ENCODE measurements at regions not wholly inside any gene's neighbourhood (a gene's known extent, or its start where the extent isn't known, plus 50 kb on each side); places are given as distances from the start of the nearest gene placed in this dataset.

GRCh38 chr1:232328486-232329102, 301.3 kb downstream of the SIPA1L2 start:
- Histone ChIP-seq H3K27ac (ENCODE audit: low read depth, low read length) (no peak overlapping the region), H3K9ac (replicated peaks in 1 of 4; ENCODE audit: extremely low read depth in 1 of 4, low read depth in 3 of 4, low read length in 3 of 4) (no peak overlapping the region), H4K20me1 (replicated peaks in 1 of 2; ENCODE audit: control insufficient read depth in 1 of 2, insufficient read depth in 2 of 2, low read length in 2 of 2) (no peaks in the 10 kb centered on the region), H2BK12ac (ENCODE audit: low read depth, low read length) (no peak overlapping the region), H4K8ac (ENCODE audit: extremely low read depth, insufficient read depth, low read length) (no peak overlapping the region), H3K56ac (replicated peaks; ENCODE audit: insufficient read length, low read depth, low read length) (no peak overlapping the region), H3K36me3 (ENCODE audit: control insufficient read depth in 2 of 4, insufficient read depth in 4 of 4, low read length in 3 of 4) (no peaks in the 10 kb centered on the region), H4K5ac (ENCODE audit: insufficient read length, low read depth, low read length) (no peak overlapping the region), H2BK5ac (ENCODE audit: low read depth, low read length) (no peak overlapping the region), H3K4ac (replicated peaks; ENCODE audit: insufficient read length, low read depth, low read length) (no peak overlapping the region), H4K91ac (replicated peaks; ENCODE audit: insufficient read length, low read length) (no peak overlapping the region), H3K18ac (ENCODE audit: extremely low read depth, low read length) (no peak overlapping the region), H3K4me2 (ENCODE audit: insufficient read depth in 1 of 2, low read depth in 2 of 2, low read length in 2 of 2) (no peak overlapping the region), H3K23ac (ENCODE audit: insufficient read length) (no peak overlapping the region), H2BK15ac (ENCODE audit: low read length) (no peak overlapping the region), H2AFZ (ENCODE audit: low read length) (no peak overlapping the region), H3K79me1 (ENCODE audit: low read depth, low read length) (peaks cover 2% of the 10 kb centered on the region; the same call in 1 of the 2 replicates), H2BK20ac (ENCODE audit: low read length) (no peak overlapping the region), H3K23me2 (ENCODE audit: low read depth, low read length) (no peaks in the 10 kb centered on the region), H3K4me1 (replicated peaks in 1 of 4; ENCODE audit: control insufficient read depth in 3 of 4, insufficient read depth in 4 of 4, low read length in 3 of 4) (no peaks in the 10 kb centered on the region), H3K27me3 (replicated peaks in 1 of 4; ENCODE audit: control insufficient read depth in 3 of 4, extremely low read depth in 1 of 4, insufficient read depth in 3 of 4, low read length in 3 of 4) (no peaks in the 10 kb centered on the region; a peak in 1 of 7 replicates), H3K14ac (ENCODE audit: insufficient read length) (no peak overlapping the region), H3K4me3 (ENCODE audit: extremely low read depth in 1 of 4, insufficient read depth in 2 of 4, low read depth in 3 of 4, low read length in 4 of 4) (no peak overlapping the region), H2BK120ac (replicated peaks; ENCODE audit: low read depth, low read length) (no peak overlapping the region), H3K79me2 (ENCODE audit: control insufficient read depth in 1 of 2, insufficient read depth in 2 of 2, low read length in 2 of 2) (no peaks in the 10 kb centered on the region), H2AK5ac (ENCODE audit: low read depth, low read length) (no peak overlapping the region), H3K9me3 (ENCODE audit: insufficient read depth in 2 of 2, low read depth in 1 of 2, low read length in 1 of 2) (peaks cover 7 to 19% of the 10 kb centered on the region in 2 experiments; a peak in 3 of 4 replicates)
- FAIRE-seq (no peak), DNase-seq (ENCODE audit: low read depth in 1 of 2, low spot score in 2 of 2) (no peak)
- CTCF ChIA-PET (ENCODE audit: partially characterized antibody) = interaction anchor here (0.6 to 3.8 kb wide), 3 partner anchors 11 to 526 kb away, joined by 3 to 12 read pairs (median 3); no protein-coding TSS in a partner anchor
- 89% methylated on average over 4 of the region's 4 CpGs; no CpG with 5 or more reads in 1 of the 2 experiments for WGBS, 2 experiments (ENCODE audit: extremely low coverage in 1 of 2, insufficient coverage in 1 of 2, insufficient read length in 1 of 2, insufficient replicate concordance in 2 of 2, low coverage in 1 of 2, low lambda C conversion rate in 2 of 2, missing lambda C conversion rate in 1 of 2)
- TF ChIP-seq RAD21 (IDR thresholded peaks at IDR 0.05 in 1 of 2, conservative IDR thresholded peaks at IDR 0.05 in 1 of 2; ENCODE audit: low read depth in 2 of 2, low read length in 2 of 2) = no peak
- no peak for TF ChIP-seq SP1 (IDR thresholded peaks at IDR 0.05; ENCODE audit: low read depth, low read length)
- no peak for TF ChIP-seq CBX8 (IDR thresholded peaks at IDR 0.05; ENCODE audit: borderline replicate concordance, low read depth, low read length)
- TF ChIP-seq HDAC2 (IDR thresholded peaks at IDR 0.05; ENCODE audit: borderline replicate concordance in 1 of 2, low read depth in 2 of 2, low read length in 2 of 2) = no peak
- no peak for TF ChIP-seq TAF1 (IDR thresholded peaks at IDR 0.05; ENCODE audit: low read depth, low read length)
- TF ChIP-seq RNF2 (IDR thresholded peaks at IDR 0.05; ENCODE audit: borderline replicate concordance, low read depth, low read length, missing control alignments, poor library complexity, severe bottlenecking) = no peak
- TF ChIP-seq SIRT6 (IDR thresholded peaks at IDR 0.05; ENCODE audit: low read length) = no peak
- TF ChIP-seq SRF (IDR thresholded peaks at IDR 0.05; ENCODE audit: low read depth, low read length) = no peak
- POLR2A ChIA-PET (ENCODE audit: partially characterized antibody) = no interaction called here

Measured in H1 (cell line).